ENCODE measurements at regions not wholly inside any gene's neighbourhood (a gene's known extent, or its start where the extent isn't known, plus 50 kb on each side); places are given as distances from the start of the nearest gene placed in this dataset.

DNA sequence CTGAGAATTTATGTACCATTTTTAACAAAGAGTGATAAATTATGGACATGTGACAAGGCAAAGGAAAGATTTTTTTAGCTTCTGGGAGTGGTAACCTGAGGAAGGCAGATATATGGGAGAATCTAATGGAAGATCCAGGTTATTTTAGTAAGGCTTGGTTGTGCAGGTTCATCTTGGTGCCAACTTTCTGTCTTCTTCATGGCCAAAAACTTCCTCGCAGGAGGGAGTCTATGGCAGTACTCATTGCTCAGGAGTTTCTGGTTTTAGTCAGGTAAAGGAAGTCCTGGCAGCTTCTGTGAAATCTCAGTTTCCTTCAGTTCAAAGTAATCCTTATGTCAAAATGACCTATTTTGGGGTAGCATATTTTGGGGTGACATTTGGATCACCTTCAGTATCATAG is 248.3 kb upstream of the KCNN2 start:
- TF ChIP-seq POLR2A (IDR thresholded peaks at IDR 0.05; ENCODE audit: low read length) (no peak), GATA1 (IDR thresholded peaks at IDR 0.05; ENCODE audit: low read depth, low read length) (no peak)

All from erythroblast (primary cell).